ENCODE measurements at regions not wholly inside any gene's neighbourhood (a gene's known extent, or its start where the extent isn't known, plus 50 kb on each side); places are given as distances from the start of the nearest gene placed in this dataset.
A peak's percentile ranks its signal among the peaks of the same experiment; 100 is the strongest.
"Not testable (repeated sequence)": the region's sequence is repeated elsewhere in the genome, so short reads cannot be mapped to it uniquely, and the experiment has no call there.

GRCh38 chr15:62653122-62653521 lies 389.4 kb upstream of the TPM1 start:
- peak; percentile 67 for DNase-seq

GRCh38 chr15:62656071-62656470 lies 386.5 kb upstream of the TPM1 start:
- no peak for DNase-seq

- not testable (repeated sequence) for DNase-seq
Measured at GRCh38 chr15:62657501-62657900, 385.0 kb upstream of the TPM1 start.

- DNase-seq, result peak; percentile 42
Measured at GRCh38 chr15:62658498-62658897, 384.0 kb upstream of the TPM1 start.

- DNase-seq, result no peak
Measured at GRCh38 chr15:62663547-62663946, 379.0 kb upstream of the TPM1 start.

GRCh38 chr15:62665449-62665848 lies 377.1 kb upstream of the TPM1 start:
- no peak for DNase-seq

- DNase-seq, result no peak
Measured at GRCh38 chr15:62666046-62666445, 376.5 kb upstream of the TPM1 start.

GRCh38 chr15:62672268-62672667 lies 370.3 kb upstream of the TPM1 start:
- DNase-seq, result no peak

GRCh38 chr15:62676891-62677290 lies 365.7 kb upstream of the TPM1 start:
- DNase-seq, result no peak

- no peak for DNase-seq
Measured at GRCh38 chr15:62681939-62682896, 360.3 kb upstream of the TPM1 start.

- not testable (repeated sequence) for DNase-seq
Measured at GRCh38 chr15:62683192-62683591, 359.4 kb upstream of the TPM1 start.

- no peak for DNase-seq
Measured at GRCh38 chr15:62684123-62684808, 358.3 kb upstream of the TPM1 start.

- DNase-seq, result no peak
Measured at GRCh38 chr15:62691008-62691407, 351.5 kb upstream of the TPM1 start.

GRCh38 chr15:62697636-62698035 lies 344.9 kb upstream of the TPM1 start:
- no peak for DNase-seq

GRCh38 chr15:62698646-62699045 lies 343.9 kb upstream of the TPM1 start:
- DNase-seq, result no peak

- DNase-seq, result no peak
Measured at GRCh38 chr15:62706317-62706716, 336.2 kb upstream of the TPM1 start.

- no peak for DNase-seq
Measured at GRCh38 chr15:62708470-62708869, 334.1 kb upstream of the TPM1 start.

- no peak for DNase-seq
Measured at GRCh38 chr15:62709261-62709660, 333.3 kb upstream of the TPM1 start.

GRCh38 chr15:62711691-62712454 lies 330.7 kb upstream of the TPM1 start:
- no peak for DNase-seq

GRCh38 chr15:62712455-62712839 lies 330.1 kb upstream of the TPM1 start:
- DNase-seq, result no peak

- no peak for DNase-seq
Measured at GRCh38 chr15:62715946-62716345, 326.6 kb upstream of the TPM1 start.

- no peak for DNase-seq
Measured at GRCh38 chr15:62717496-62717895, 325.1 kb upstream of the TPM1 start.

- no peak for DNase-seq
Measured at GRCh38 chr15:62719316-62719715, 323.2 kb upstream of the TPM1 start.

All from GDM1 (cell line).